ENCODE measurements at regions not wholly inside any gene's neighbourhood (a gene's known extent, or its start where the extent isn't known, plus 50 kb on each side); places are given as distances from the start of the nearest gene placed in this dataset.

DNA sequence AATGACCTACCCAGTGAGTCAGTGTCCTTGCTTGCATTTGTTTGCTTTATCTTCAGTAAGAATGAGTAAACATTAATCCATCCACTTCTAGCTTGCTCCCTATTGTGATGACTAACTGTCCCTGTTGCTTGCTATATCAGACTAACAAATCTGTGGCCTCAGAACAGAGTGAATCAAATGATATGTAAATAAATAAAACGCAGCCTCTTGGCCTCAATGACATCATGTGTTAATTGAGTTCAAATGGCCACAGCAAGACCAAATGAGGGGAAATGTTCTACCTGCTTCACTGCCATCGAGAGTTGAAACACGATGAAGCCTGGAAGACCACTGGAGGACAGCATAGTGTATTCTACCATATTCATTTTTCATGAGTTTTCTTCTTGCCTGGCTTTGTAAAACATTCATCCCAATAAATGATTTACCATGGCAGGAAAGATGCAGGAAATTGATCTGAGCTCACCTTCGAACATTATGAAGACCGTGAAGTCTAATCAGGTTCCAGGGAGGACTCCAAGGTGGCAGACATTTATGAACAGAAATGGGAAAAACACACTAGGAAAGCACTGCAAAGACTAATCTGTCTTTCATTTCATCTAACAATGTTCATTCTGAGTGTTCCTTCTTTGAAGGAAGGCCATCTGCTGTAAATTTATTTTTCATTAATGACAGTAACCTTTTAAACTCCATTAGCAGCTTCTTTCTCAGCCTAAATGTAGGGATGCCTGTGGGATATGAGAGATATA, 1144.5 kb downstream of the TUSC7 start:
- Histone ChIP-seq H3K9me3 (ENCODE audit: low read depth) (no peaks in the 10 kb centered on the region), H3K36me3 (no peaks in the 10 kb centered on the region), H3K27me3 (no peaks in the 10 kb centered on the region), H3K27ac (no peak overlapping the region), H3K4me1 (ENCODE audit: low read depth) (no peaks in the 10 kb centered on the region), H3K4me3 (no peak overlapping the region)
- no peak for TF ChIP-seq CTCF (IDR thresholded peaks at IDR 0.05; ENCODE audit: low read depth, low read length)
- DNase-seq (ENCODE audit: low read depth in 1 of 2, low spot score in 1 of 2), result peak in 1 of 2 donors; percentile 4

GRCh38 chr3:117856354-117856753, 1146.8 kb downstream of the TUSC7 start:
- no peak overlapping the region for H3K4me3 ChIP-seq
- no peak for TF ChIP-seq CTCF (IDR thresholded peaks at IDR 0.05; ENCODE audit: low read depth, low read length)
- H3K36me3 ChIP-seq, result no peaks in the 10 kb centered on the region
- no peak for DNase-seq (ENCODE audit: low read depth in 1 of 2, low spot score in 1 of 2)
- H3K4me1 ChIP-seq (ENCODE audit: low read depth), result no peaks in the 10 kb centered on the region
- no peaks in the 10 kb centered on the region for H3K27me3 ChIP-seq
- no peak overlapping the region for H3K27ac ChIP-seq
- no peaks in the 10 kb centered on the region for H3K9me3 ChIP-seq (ENCODE audit: low read depth)

GRCh38 chr3:117863146-117863545, 1153.6 kb downstream of the TUSC7 start:
- Histone ChIP-seq H3K27me3 (peaks cover 2% of the 10 kb centered on the region), H3K27ac (no peak overlapping the region), H3K4me3 (no peak overlapping the region), H3K4me1 (ENCODE audit: low read depth) (no peaks in the 10 kb centered on the region), H3K36me3 (no peaks in the 10 kb centered on the region), H3K9me3 (ENCODE audit: low read depth) (no peaks in the 10 kb centered on the region)
- DNase-seq (ENCODE audit: low read depth in 1 of 2, low spot score in 1 of 2), result no peak
- TF ChIP-seq CTCF (IDR thresholded peaks at IDR 0.05; ENCODE audit: low read depth, low read length), result no peak

DNA sequence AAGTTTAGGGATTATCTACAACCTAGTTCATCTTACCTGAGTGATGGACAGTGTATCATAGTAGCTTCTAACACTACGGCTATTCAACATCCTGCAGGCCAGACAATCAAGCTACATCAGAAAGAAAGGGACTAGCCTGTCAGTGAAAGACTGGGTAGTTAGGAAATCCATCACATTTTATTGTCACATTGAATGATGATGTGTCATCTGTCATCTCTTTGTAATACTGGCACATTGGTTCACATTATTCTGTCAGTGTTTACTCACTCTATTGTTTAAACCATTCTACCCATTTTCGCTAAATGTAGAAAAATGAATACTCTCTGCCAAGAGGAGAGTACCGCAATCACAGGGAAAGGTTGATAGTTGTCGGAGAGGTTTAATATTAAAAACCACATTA, 1155.8 kb downstream of the TUSC7 start:
- TF ChIP-seq CTCF (IDR thresholded peaks at IDR 0.05; ENCODE audit: low read depth, low read length), result no peak
- Histone ChIP-seq H3K4me3 (no peak overlapping the region), H3K9me3 (ENCODE audit: low read depth) (no peaks in the 10 kb centered on the region), H3K27ac (no peak overlapping the region), H3K27me3 (peaks cover 2% of the 10 kb centered on the region), H3K4me1 (ENCODE audit: low read depth) (no peaks in the 10 kb centered on the region), H3K36me3 (no peaks in the 10 kb centered on the region)
- no peak for DNase-seq (ENCODE audit: low read depth in 1 of 2, low spot score in 1 of 2)

GRCh38 chr3:117868766-117869165, 1159.2 kb downstream of the TUSC7 start:
- H3K27me3 ChIP-seq, result peaks cover 2% of the 10 kb centered on the region
- no peaks in the 10 kb centered on the region for H3K9me3 ChIP-seq (ENCODE audit: low read depth)
- H3K4me3 ChIP-seq, result no peak overlapping the region
- no peaks in the 10 kb centered on the region for H3K36me3 ChIP-seq
- no peaks in the 10 kb centered on the region for H3K4me1 ChIP-seq (ENCODE audit: low read depth)
- no peak overlapping the region for H3K27ac ChIP-seq
- TF ChIP-seq CTCF (IDR thresholded peaks at IDR 0.05; ENCODE audit: low read depth, low read length), result no peak
- DNase-seq (ENCODE audit: low read depth in 1 of 2, low spot score in 1 of 2), result no peak

Data from cardiac muscle cell (in vitro differentiated cells and primary cell).